ENCODE measurements at regions not wholly inside any gene's neighbourhood (a gene's known extent, or its start where the extent isn't known, plus 50 kb on each side); places are given as distances from the start of the nearest gene placed in this dataset.

GRCh38 chr9:134252084-134252830 lies 74.0 kb upstream of the RXRA start:
- no peak for TF ChIP-seq CTCF (conservative IDR thresholded peaks at IDR 0.05; ENCODE audit: low read depth, low read length)
- no peak for TF ChIP-seq CEBPB (IDR thresholded peaks at IDR 0.05; ENCODE audit: low read depth, low read length)
- no peak for TF ChIP-seq USF2 (IDR thresholded peaks at IDR 0.05; ENCODE audit: low read depth, low read length)
- no peak for TF ChIP-seq POLR2A (IDR thresholded peaks at IDR 0.05; ENCODE audit: low read depth, low read length)
- no peak for TF ChIP-seq MXI1 (IDR thresholded peaks at IDR 0.05; ENCODE audit: borderline replicate concordance, low read depth, low read length)
- TF ChIP-seq RAD21 (IDR thresholded peaks at IDR 0.05; ENCODE audit: low read length): no peak
- no peak for TF ChIP-seq RCOR1 (IDR thresholded peaks at IDR 0.05; ENCODE audit: insufficient replicate concordance, low read length)
- TF ChIP-seq MAFK (IDR thresholded peaks at IDR 0.05; ENCODE audit: low read depth, low read length): no peak
- TF ChIP-seq MAZ (IDR thresholded peaks at IDR 0.05; ENCODE audit: borderline replicate concordance, low read depth, low read length): no peak
- TF ChIP-seq BHLHE40 (IDR thresholded peaks at IDR 0.05; ENCODE audit: low read depth, low read length): no peak
- TF ChIP-seq SMC3 (IDR thresholded peaks at IDR 0.05; ENCODE audit: low read depth, low read length): no peak
